Esophagus squamous epithelium (tissue), 5 donors: ENCODE measurements at regions not wholly inside any gene's neighbourhood (a gene's known extent, or its start where the extent isn't known, plus 50 kb on each side); places are given as distances from the start of the nearest gene placed in this dataset.

Experiments
- DNase-seq: peaks from one replicate; lab custom pipeline; 2025; lab: John Stamatoyannopoulos, UW
- H3K27ac ChIP-seq, 4 donors: fragments of 200-600 bp; sonication (generic); one replicate each; pipeline ENCODE4 v1.5.1; 2016 to 2019; ENCODE audit warnings: mild to moderate bottlenecking in 1 of 4
- H3K27me3 ChIP-seq, 4 donors: fragments of 200-600 bp; sonication (generic); 1 replicate in 3 of 4; 2 replicates in 1 of 4; pipeline versions ENCODE4 v1.5.1 to v1.6.0; 2017 to 2021; ENCODE audit warnings: antibody characterized with exemption in 1 of 4
- H3K36me3 ChIP-seq, 3 donors: fragments of 200-600 bp; sonication (generic); one replicate each; pipeline ENCODE4 v1.5.1; 2016 to 2019
- H3K4me1 ChIP-seq, 3 donors: fragments of 200-600 bp; sonication (generic); one replicate each; pipeline ENCODE4 v1.5.1; 2017 to 2019
- H3K4me3 ChIP-seq, 4 donors: fragments of 200-600 bp; sonication (generic); 1 replicate in 3 of 4; 2 replicates in 1 of 4; pipeline ENCODE4 v1.5.1; 2016 to 2019; ENCODE audit warnings: mild to moderate bottlenecking in 2 of 4, moderate library complexity in 1 of 4
- H3K9me3 ChIP-seq, 3 donors: fragments of 200-600 bp; sonication (generic); one replicate each; pipeline ENCODE4 v1.5.1; 2016 to 2019
- POLR2A ChIP-seq, 4 donors: fragments of 450-650 bp; IDR thresholded peaks; one replicate each; pipeline ENCODE4 v1.6.1; 2017; ENCODE audit warnings: antibody characterized with exemption in 4 of 4, mild to moderate bottlenecking in 4 of 4, moderate library complexity in 3 of 4
- WGBS, 2 donors: methylation state at CpG; one replicate each; pipeline ENCODE4 v1.1.5; 2018; 5-methylcytosine and 5-hydroxymethylcytosine counted together
- intact Hi-C: fragments of 100-400 bp; cut with DNase I; formaldehyde crosslinking; loops from one replicate; pipeline ENCODE4 v1.15.0; 2022
- TF ChIP-seq, protein P1 (sequence below), 6 experiments: fragments of 450-650 bp in 4 of 6; fragments of 200-600 bp in 2 of 6; sonication (generic) in 2 of 6; IDR thresholded peaks; one replicate each; pipeline ENCODE4 v1.5.1; 2016 to 2019; ENCODE audit warnings: antibody characterized with exemption in 6 of 6, mild to moderate bottlenecking in 4 of 6, moderate library complexity in 4 of 6
- donor health status: DM: yes; HTN: yes; CAD: no.

DNA sequence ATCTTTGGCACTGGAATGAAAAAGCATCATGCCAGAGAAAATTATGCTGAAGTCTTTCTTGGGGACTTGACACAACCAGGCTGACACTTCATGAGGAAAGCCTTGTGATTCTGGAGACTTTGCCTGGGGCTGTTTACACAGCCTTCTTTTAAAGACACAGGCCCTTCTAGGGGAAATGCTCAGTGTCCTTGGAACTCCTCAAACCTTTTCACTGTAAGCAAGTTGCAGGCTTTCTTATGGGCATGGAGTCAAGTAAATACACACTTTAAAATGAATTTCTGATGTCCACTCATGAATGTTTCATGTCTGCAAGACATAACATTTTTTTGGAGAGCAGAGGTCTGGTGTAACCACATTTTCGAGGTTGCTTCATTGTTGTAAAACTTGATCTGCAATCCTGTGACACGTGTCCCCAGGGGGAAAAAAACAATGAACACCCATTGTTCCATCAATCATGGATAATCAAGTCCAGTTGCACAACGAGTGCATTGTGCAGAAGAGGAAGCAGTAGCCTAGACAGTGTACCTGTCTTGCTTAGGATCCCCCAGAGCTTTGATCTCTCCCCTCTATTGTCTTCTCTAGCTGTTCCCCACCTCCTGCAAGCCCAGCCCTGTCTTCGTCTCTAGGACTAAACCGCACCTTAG, 155.1 kb upstream of the PRICKLE1 start:
- no peaks in the 10 kb centered on the region for H3K27me3 ChIP-seq
- peaks cover 0 to 17% (median 6%) of the 10 kb centered on the region in 3 donors for H3K9me3 ChIP-seq
- H3K27ac ChIP-seq = peak overlapping the region in 1 of 4 donors; percentile 48
- H3K4me1 ChIP-seq = peaks cover 10 to 24% (median 11%) of the 10 kb centered on the region in 3 donors
- H3K4me3 ChIP-seq = no peak overlapping the region
- intact Hi-C loops = no loop called here
- TF ChIP-seq, protein P1, sequence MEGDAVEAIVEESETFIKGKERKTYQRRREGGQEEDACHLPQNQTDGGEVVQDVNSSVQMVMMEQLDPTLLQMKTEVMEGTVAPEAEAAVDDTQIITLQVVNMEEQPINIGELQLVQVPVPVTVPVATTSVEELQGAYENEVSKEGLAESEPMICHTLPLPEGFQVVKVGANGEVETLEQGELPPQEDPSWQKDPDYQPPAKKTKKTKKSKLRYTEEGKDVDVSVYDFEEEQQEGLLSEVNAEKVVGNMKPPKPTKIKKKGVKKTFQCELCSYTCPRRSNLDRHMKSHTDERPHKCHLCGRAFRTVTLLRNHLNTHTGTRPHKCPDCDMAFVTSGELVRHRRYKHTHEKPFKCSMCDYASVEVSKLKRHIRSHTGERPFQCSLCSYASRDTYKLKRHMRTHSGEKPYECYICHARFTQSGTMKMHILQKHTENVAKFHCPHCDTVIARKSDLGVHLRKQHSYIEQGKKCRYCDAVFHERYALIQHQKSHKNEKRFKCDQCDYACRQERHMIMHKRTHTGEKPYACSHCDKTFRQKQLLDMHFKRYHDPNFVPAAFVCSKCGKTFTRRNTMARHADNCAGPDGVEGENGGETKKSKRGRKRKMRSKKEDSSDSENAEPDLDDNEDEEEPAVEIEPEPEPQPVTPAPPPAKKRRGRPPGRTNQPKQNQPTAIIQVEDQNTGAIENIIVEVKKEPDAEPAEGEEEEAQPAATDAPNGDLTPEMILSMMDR (IDR thresholded peaks at IDR 0.05) = no peak
- TF ChIP-seq POLR2A (IDR thresholded peaks at IDR 0.05) = no peak
- DNase-seq = no peak
- H3K36me3 ChIP-seq = no peaks in the 10 kb centered on the region
- WGBS, 2 donors = 9 to 25% methylated on average over 5 of the region's 5 CpGs

- H3K9me3 ChIP-seq = peaks cover 0 to 17% (median 6%) of the 10 kb centered on the region in 3 donors
- H3K27ac ChIP-seq = peak overlapping the region in 1 of 4 donors; percentile 18
- H3K4me1 ChIP-seq = peaks cover 10 to 28% (median 11%) of the 10 kb centered on the region in 3 donors
- TF ChIP-seq, protein P1 (IDR thresholded peaks at IDR 0.05) = no peak
- TF ChIP-seq POLR2A (IDR thresholded peaks at IDR 0.05) = no peak
- no peaks in the 10 kb centered on the region for H3K36me3 ChIP-seq
- H3K4me3 ChIP-seq = no peak overlapping the region
- intact Hi-C loops = no loop called here
- no peak for DNase-seq
- no peaks in the 10 kb centered on the region for H3K27me3 ChIP-seq
- WGBS, 2 donors = 57 to 70% methylated on average over 5 of the region's 5 CpGs
These were observed 153.2 kb upstream of the PRICKLE1 start for GRCh38 chr12:42742716-42743115.

DNA sequence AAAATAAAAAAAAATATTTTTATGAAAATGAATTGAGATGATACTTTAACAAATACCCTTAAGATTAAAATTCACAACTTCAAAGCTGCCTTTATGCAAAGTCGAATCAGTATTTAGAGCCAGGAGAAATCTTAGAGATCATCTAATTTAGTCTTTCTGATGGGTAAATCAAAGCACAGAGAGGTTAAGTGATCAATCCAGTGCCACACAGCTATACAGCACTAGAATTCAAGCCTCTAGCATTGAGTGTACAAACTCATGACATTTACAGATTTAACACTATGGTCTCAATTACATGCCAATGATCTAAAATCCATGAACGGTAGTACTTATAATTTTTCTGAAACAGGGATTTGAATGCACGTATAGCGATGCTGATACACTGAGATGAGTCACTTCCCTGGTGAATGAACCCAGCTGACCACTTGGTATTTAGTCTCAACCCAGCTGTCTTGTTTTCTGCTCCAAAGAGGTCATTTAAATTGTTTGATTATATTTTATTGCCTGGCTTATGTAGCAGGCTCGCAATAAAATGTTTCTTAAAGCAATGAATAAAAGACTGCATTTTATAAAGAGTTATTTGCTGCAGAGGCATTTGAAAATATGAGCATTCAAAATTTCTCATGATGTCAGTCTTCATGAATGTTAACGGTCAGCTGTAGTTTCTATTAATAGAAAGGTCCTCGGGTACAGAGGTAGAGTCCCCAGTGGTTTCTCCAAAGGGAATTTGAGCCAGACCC, 152.4 kb upstream of the PRICKLE1 start:
- DNase-seq = no peak
- Histone ChIP-seq H3K36me3 (no peaks in the 10 kb centered on the region), H3K27ac (peak overlapping the region in 1 of 4 donors; percentile 18), H3K9me3 (peaks cover 0 to 13% (median 6%) of the 10 kb centered on the region in 3 donors), H3K27me3 (no peaks in the 10 kb centered on the region), H3K4me3 (no peak overlapping the region), H3K4me1 (peaks cover 10 to 36% (median 11%) of the 10 kb centered on the region in 3 donors)
- TF ChIP-seq POLR2A (IDR thresholded peaks at IDR 0.05) = no peak
- TF ChIP-seq, protein P1 (IDR thresholded peaks at IDR 0.05) = no peak
- WGBS, 2 donors = 58 to 60% methylated on average over 7 of the region's 7 CpGs
- intact Hi-C loops = no loop called here

GRCh38 chr12:42741091-42741490, 151.5 kb upstream of the PRICKLE1 start:
- Histone ChIP-seq H3K27me3 (no peaks in the 10 kb centered on the region), H3K4me1 (peaks cover 10 to 44% (median 15%) of the 10 kb centered on the region in 3 donors), H3K4me3 (no peak overlapping the region), H3K36me3 (no peaks in the 10 kb centered on the region), H3K9me3 (peaks cover 0 to 5% (median under 1%) of the 10 kb centered on the region in 3 donors), H3K27ac (no peak overlapping the region)
- DNase-seq = no peak
- WGBS, 2 donors = 81 to 92% methylated on average over 2 of the region's 2 CpGs
- intact Hi-C loops = no loop called here
- TF ChIP-seq, protein P1 (IDR thresholded peaks at IDR 0.05) = no peak
- TF ChIP-seq POLR2A (IDR thresholded peaks at IDR 0.05) = no peak

DNA sequence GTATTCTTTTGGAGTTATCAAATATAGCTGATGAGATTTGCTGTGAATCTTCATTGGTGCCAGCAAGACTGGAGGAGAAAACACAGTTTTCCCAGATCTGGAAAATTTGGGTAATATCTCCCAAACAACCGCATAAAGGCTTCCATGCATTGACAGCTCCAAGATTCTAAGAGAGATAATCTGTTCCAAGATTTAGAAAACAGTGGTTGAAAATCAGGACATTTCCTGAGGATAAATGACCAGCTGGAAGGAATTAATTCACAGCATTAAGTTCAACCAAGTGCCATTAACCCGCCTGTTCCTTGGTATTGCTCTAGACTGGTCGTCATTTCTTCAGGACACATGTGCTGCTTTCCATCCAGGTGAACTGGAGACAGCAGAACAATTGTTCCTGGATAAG, 147.9 kb upstream of the PRICKLE1 start:
- Histone ChIP-seq H3K9me3 (no peaks in the 10 kb centered on the region), H3K4me3 (no peak overlapping the region), H3K36me3 (no peaks in the 10 kb centered on the region), H3K27me3 (no peaks in the 10 kb centered on the region), H3K27ac (no peak overlapping the region), H3K4me1 (peaks cover 0 to 37% (median 9%) of the 10 kb centered on the region in 3 donors)
- DNase-seq = no peak
- TF ChIP-seq POLR2A (IDR thresholded peaks at IDR 0.05) = no peak
- TF ChIP-seq, protein P1 (IDR thresholded peaks at IDR 0.05) = no peak
- intact Hi-C loops = no loop called here
- 74 to 93% methylated on average over 3 of the region's 3 CpGs for WGBS, 2 donors
